Neural cell (in vitro differentiated cells): ENCODE measurements at regions not wholly inside any gene's neighbourhood (a gene's known extent, or its start where the extent isn't known, plus 50 kb on each side); places are given as distances from the start of the nearest gene placed in this dataset.
A peak's percentile ranks its signal among the peaks of the same experiment; 100 is the strongest.
"Not testable (repeated sequence)": the region's sequence is repeated elsewhere in the genome, so short reads cannot be mapped to it uniquely, and the experiment has no call there.

Experiments
- H2AFZ ChIP-seq: fragments of 200-600, 300-800 bp; sonication (generic), shearing (Covaris generic); 2 replicates; pipeline ENCODE4 v1.6.0; 2014; ENCODE audit warnings: low read depth, mild to moderate bottlenecking, antibody characterized with exemption, low read length, moderate library complexity
- H3F3A ChIP-seq: fragments of 200-600 bp; shearing (Covaris generic); 2 replicates; pipeline ENCODE4 v1.6.1; 2016; ENCODE audit warnings: mild to moderate bottlenecking, moderate library complexity, mixed read lengths, antibody characterized with exemption, low read length; ENCODE audit not compliant: insufficient read depth, poor library complexity, severe bottlenecking
- H3K27ac ChIP-seq: fragments of 200-600, 300-800 bp; sonication (generic), shearing (Covaris generic); 2 replicates; pipeline ENCODE4 v1.5.1; 2014; ENCODE audit warnings: mild to moderate bottlenecking, low read length, moderate library complexity
- H3K27me3 ChIP-seq: fragments of 300-800, 200-600 bp; sonication (generic), shearing (Covaris generic); 2 replicates; pipeline ENCODE4 v1.6.0; 2014; ENCODE audit warnings: mild to moderate bottlenecking, low read depth, low read length, moderate library complexity; ENCODE audit not compliant: insufficient read depth
- H3K36me3 ChIP-seq: fragments of 300-800, 200-600 bp; sonication (generic), shearing (Covaris generic); 2 replicates; pipeline ENCODE4 v1.5.1; 2014; ENCODE audit warnings: mild to moderate bottlenecking, antibody characterized with exemption, low read length, moderate library complexity; ENCODE audit not compliant: insufficient read depth
- H3K4me2 ChIP-seq: fragments of 300-800, 200-600 bp; sonication (generic), shearing (Covaris generic); 2 replicates; pipeline ENCODE4 v1.6.0; 2014; ENCODE audit warnings: mild to moderate bottlenecking, low read length
- H3K4me3 ChIP-seq: fragments of 300-800, 200-600 bp; sonication (generic), shearing (Covaris generic); 2 replicates; pipeline ENCODE4 v1.5.1; 2014; ENCODE audit warnings: mild to moderate bottlenecking, low read length, moderate library complexity
- H3K79me2 ChIP-seq: fragments of 200-600 bp; shearing (Covaris generic); replicated peaks from 2 replicates; pipeline ENCODE4 v1.6.0; 2014; ENCODE audit warnings: mild to moderate bottlenecking, low read length, moderate library complexity; ENCODE audit not compliant: insufficient read depth
- H3K9ac ChIP-seq: fragments of 300-800, 200-600 bp; sonication (generic), shearing (Covaris generic); 2 replicates; pipeline ENCODE4 v1.6.1; 2016; ENCODE audit warnings: mild to moderate bottlenecking, low read length, mixed read lengths
- H3K9me2 ChIP-seq: fragments of 200-600 bp; shearing (Covaris generic); 2 replicates; pipeline ENCODE4 v1.6.1; 2016; ENCODE audit warnings: mild to moderate bottlenecking, low read length, mixed read lengths; ENCODE audit not compliant: insufficient read depth
- H3K9me3 ChIP-seq: fragments of 200-600, 300-800 bp; sonication (generic), shearing (Covaris generic); 2 replicates; pipeline ENCODE4 v1.6.1; 2016; ENCODE audit warnings: mild to moderate bottlenecking, mixed run types, low read length, moderate library complexity, mixed read lengths
- H4K20me1 ChIP-seq: fragments of 200-600 bp; shearing (Covaris generic); 2 replicates; pipeline ENCODE4 v1.6.1; 2016; ENCODE audit warnings: mild to moderate bottlenecking, mixed run types; ENCODE audit not compliant: insufficient read depth
- CTCF ChIP-seq: fragments of 450-650 bp; IDR thresholded peaks from 2 replicates; pipeline ENCODE4 v1.5.1; 2014; ENCODE audit warnings: antibody characterized with exemption, mild to moderate bottlenecking, moderate library complexity; ENCODE audit not compliant: poor library complexity, severe bottlenecking
- EP300 ChIP-seq: fragments of 450-650 bp; conservative IDR thresholded peaks from 2 replicates; pipeline ENCODE4 v1.6.1; 2014; ENCODE audit warnings: antibody characterized with exemption, mild to moderate bottlenecking, moderate library complexity; ENCODE audit not compliant: poor library complexity, severe bottlenecking
- EZH2 ChIP-seq: fragments of 200-600, 300-800 bp; shearing (Covaris generic), sonication (generic); IDR thresholded peaks from 2 replicates; pipeline ENCODE4 v1.6.1; 2014; ENCODE audit warnings: antibody characterized with exemption, low read length, borderline replicate concordance, mild to moderate bottlenecking; ENCODE audit not compliant: insufficient read depth, poor library complexity, severe bottlenecking
- MXI1 ChIP-seq: fragments of 450-650 bp; conservative IDR thresholded peaks from 2 replicates; pipeline ENCODE4 v1.6.1; 2014; ENCODE audit warnings: antibody characterized with exemption, mild to moderate bottlenecking; ENCODE audit not compliant: poor library complexity, severe bottlenecking
- RAD21 ChIP-seq: fragments of 450-650 bp; conservative IDR thresholded peaks from 2 replicates; pipeline ENCODE4 v1.6.1; 2014; ENCODE audit warnings: antibody characterized with exemption, mild to moderate bottlenecking, moderate library complexity
- REST ChIP-seq: IDR thresholded peaks from 2 replicates; pipeline ENCODE4 v1.6.1; 2012; ENCODE audit warnings: borderline replicate concordance
- SMC3 ChIP-seq: fragments of 450-650 bp; conservative IDR thresholded peaks from 2 replicates; pipeline ENCODE4 v1.6.1; 2014; ENCODE audit warnings: antibody characterized with exemption, mild to moderate bottlenecking, moderate library complexity; ENCODE audit not compliant: poor library complexity
- TAF1 ChIP-seq: IDR thresholded peaks from 2 replicates; pipeline ENCODE4 v1.6.1; 2012; ENCODE audit warnings: low read depth

GRCh38 chrX:30036406-30036805 lies 179.0 kb upstream of the MAGEB2 start:
- not testable (repeated sequence) for H3K9me3 ChIP-seq, H3K4me3 ChIP-seq, H3F3A ChIP-seq, H3K79me2 ChIP-seq, H3K27me3 ChIP-seq, H3K9me2 ChIP-seq, H2AFZ ChIP-seq, H4K20me1 ChIP-seq, H3K9ac ChIP-seq, H3K4me2 ChIP-seq, H3K36me3 ChIP-seq, H3K27ac ChIP-seq

GRCh38 chrX:30039768-30040167 lies 175.6 kb upstream of the MAGEB2 start:
- Histone ChIP-seq H3K9me3 (no peaks in the 10 kb centered on the region), H3F3A (no peaks in the 10 kb centered on the region), H3K27ac (no peak overlapping the region), H3K36me3 (no peaks in the 10 kb centered on the region), H2AFZ (no peak overlapping the region), H4K20me1 (no peaks in the 10 kb centered on the region), H3K9ac (no peak overlapping the region), H3K4me2 (no peak overlapping the region), H3K79me2 (no peaks in the 10 kb centered on the region), H3K27me3 (no peaks in the 10 kb centered on the region), H3K4me3 (no peak overlapping the region), H3K9me2 (no peaks in the 10 kb centered on the region)
- no peak for TF ChIP-seq REST
- TF ChIP-seq TAF1: no peak
- no peak for TF ChIP-seq RAD21
- TF ChIP-seq EZH2: no peak
- no peak for TF ChIP-seq MXI1
- no peak for TF ChIP-seq CTCF
- no peak for TF ChIP-seq EP300

- H3K4me3 ChIP-seq: no peak overlapping the region
- no peaks in the 10 kb centered on the region for H3K36me3 ChIP-seq
- no peak overlapping the region for H3K4me2 ChIP-seq
- no peaks in the 10 kb centered on the region for H3F3A ChIP-seq
- no peak overlapping the region for H2AFZ ChIP-seq
- H3K9me3 ChIP-seq: no peaks in the 10 kb centered on the region
- no peaks in the 10 kb centered on the region for H4K20me1 ChIP-seq
- no peaks in the 10 kb centered on the region for H3K27me3 ChIP-seq
- H3K79me2 ChIP-seq: no peaks in the 10 kb centered on the region
- no peaks in the 10 kb centered on the region for H3K9me2 ChIP-seq
- no peak for TF ChIP-seq TAF1
- TF ChIP-seq RAD21: peak; percentile 50
- TF ChIP-seq CTCF: peak; percentile 45
- peak; percentile 28 for TF ChIP-seq SMC3
- TF ChIP-seq MXI1: no peak
- no peak overlapping the region for H3K27ac ChIP-seq
- no peak overlapping the region for H3K9ac ChIP-seq
Measured at GRCh38 chrX:30060718-30061117, 154.6 kb upstream of the MAGEB2 start.
